ENCODE measurements at regions not wholly inside any gene's neighbourhood (a gene's known extent, or its start where the extent isn't known, plus 50 kb on each side); places are given as distances from the start of the nearest gene placed in this dataset.

DNA sequence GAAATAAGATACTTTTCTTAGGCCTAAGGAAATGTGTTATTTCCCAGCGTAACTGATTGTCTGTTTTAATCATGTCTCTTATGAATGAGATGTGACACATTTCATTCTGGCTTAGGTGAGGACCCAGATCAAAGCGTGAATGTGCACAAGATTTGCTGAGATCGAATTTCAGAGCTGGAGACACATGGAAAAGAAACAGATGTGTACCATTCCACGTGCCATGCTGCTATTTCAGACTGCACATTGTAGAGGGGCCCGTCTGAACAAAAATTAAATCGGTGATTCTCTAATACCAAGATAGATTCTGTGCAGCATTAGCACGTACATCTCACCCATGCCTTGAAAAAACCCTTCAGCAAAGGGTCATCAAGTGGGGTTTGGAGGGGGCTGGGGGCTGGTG lies 290.4 kb downstream of the AACS start:
- TF ChIP-seq CEBPB (IDR thresholded peaks at IDR 0.05; ENCODE audit: low read depth, low read length) (no peak), POLR2A (IDR thresholded peaks at IDR 0.05; ENCODE audit: control extremely low read depth in 1 of 2, low read depth in 2 of 2, low read length in 2 of 2) (no peak), TBP (IDR thresholded peaks at IDR 0.05; ENCODE audit: low read depth, low read length) (no peak), CTBP2 (IDR thresholded peaks at IDR 0.05; ENCODE audit: borderline replicate concordance, insufficient read depth, insufficient read length, low read length) (no peak), CHD2 (IDR thresholded peaks at IDR 0.05; ENCODE audit: low read length) (no peak), SRF (IDR thresholded peaks at IDR 0.05; ENCODE audit: low read depth, low read length) (no peak)
- TF ChIP-seq, protein P1, sequence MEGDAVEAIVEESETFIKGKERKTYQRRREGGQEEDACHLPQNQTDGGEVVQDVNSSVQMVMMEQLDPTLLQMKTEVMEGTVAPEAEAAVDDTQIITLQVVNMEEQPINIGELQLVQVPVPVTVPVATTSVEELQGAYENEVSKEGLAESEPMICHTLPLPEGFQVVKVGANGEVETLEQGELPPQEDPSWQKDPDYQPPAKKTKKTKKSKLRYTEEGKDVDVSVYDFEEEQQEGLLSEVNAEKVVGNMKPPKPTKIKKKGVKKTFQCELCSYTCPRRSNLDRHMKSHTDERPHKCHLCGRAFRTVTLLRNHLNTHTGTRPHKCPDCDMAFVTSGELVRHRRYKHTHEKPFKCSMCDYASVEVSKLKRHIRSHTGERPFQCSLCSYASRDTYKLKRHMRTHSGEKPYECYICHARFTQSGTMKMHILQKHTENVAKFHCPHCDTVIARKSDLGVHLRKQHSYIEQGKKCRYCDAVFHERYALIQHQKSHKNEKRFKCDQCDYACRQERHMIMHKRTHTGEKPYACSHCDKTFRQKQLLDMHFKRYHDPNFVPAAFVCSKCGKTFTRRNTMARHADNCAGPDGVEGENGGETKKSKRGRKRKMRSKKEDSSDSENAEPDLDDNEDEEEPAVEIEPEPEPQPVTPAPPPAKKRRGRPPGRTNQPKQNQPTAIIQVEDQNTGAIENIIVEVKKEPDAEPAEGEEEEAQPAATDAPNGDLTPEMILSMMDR (IDR thresholded peaks at IDR 0.05; ENCODE audit: control extremely low read depth in 1 of 3, insufficient read depth in 1 of 3, low read depth in 1 of 3, low read length in 3 of 3): no peak
- TF ChIP-seq, protein P2, sequence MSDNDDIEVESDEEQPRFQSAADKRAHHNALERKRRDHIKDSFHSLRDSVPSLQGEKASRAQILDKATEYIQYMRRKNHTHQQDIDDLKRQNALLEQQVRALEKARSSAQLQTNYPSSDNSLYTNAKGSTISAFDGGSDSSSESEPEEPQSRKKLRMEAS (IDR thresholded peaks at IDR 0.05): no peak
